ELF-1 (cell line): ENCODE measurements at regions not wholly inside any gene's neighbourhood (a gene's known extent, or its start where the extent isn't known, plus 50 kb on each side); places are given as distances from the start of the nearest gene placed in this dataset.
"Not testable (repeated sequence)": the region's sequence is repeated elsewhere in the genome, so short reads cannot be mapped to it uniquely, and the experiment has no call there.

Experiments
- DNase-seq: peaks from one replicate; pipeline ENCODE4 v3.0.0-alpha.2; 2016; ENCODE audit warnings: low read depth, low spot score

DNA sequence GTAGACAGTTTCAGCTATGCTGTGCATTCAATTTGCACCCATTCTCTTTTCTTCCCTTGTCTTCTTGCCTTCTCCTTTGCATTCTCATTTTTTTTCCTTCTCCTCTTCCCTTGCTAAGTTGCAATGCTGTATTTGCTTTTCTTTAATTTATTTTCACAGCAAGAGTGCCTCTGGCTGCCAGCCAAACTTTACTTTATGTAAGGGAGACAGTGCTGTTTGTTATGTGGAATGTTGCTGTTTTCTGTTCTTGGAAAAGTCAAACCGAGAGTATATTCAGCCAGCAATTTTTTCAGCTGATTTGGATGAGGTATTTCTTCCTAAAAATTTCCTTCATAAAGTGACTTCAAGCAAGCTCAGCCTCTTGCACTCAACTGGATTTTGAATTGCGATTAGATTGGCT is 1293.4 kb downstream of the ARAP2 start:
- no peak for DNase-seq

DNA sequence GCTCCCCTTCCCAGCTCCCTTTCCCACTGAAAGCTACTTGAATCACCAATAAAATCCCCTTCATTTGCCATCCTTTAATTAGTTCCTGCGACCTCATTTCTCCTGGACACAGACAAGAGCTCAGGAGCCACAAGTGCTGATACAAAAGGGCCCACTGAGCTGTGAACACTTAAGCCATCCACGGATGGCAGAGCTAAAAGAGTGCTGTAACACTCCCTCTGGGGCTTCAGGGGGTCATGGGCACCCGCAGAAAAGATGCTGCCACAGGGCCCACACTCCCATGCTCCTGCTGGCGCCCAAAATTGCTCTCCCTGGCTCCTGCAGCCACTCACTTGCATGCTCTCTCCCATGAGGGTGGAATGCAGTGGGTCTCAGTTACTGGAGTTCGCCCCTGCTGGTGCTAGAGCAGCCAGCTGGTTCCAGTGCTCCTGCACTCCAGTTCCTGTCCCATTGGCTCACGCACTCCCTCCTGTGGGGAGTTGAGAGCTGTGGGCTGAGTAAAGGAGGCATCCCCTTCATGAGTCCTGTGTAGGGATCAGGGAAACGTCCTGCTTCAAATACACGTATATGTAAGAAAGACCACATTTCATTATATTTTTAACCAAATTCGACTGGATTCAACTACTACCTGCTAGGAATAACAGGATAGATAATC is 1291.0 kb downstream of the ARAP2 start:
- DNase-seq = peak; percentile 53

DNA sequence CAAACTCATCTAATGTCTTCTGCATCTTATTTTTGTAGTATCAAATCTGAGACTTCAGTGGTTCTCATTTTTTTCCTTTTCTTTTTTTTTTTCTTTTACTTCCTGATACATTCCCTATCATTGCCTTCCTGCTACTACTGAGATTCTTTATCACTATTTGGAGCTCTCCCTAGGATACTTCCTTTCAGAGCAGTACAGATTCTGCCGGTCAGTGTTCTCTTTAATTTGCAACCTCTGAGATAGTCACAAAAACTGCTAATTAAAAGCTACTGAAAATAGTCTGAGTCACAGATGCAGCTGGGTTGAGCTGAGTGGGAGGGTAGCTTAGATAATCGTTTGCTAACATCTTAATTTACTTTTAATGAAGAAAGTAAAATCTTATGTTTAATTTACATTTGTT is 1279.7 kb downstream of the ARAP2 start:
- DNase-seq = no peak

DNA sequence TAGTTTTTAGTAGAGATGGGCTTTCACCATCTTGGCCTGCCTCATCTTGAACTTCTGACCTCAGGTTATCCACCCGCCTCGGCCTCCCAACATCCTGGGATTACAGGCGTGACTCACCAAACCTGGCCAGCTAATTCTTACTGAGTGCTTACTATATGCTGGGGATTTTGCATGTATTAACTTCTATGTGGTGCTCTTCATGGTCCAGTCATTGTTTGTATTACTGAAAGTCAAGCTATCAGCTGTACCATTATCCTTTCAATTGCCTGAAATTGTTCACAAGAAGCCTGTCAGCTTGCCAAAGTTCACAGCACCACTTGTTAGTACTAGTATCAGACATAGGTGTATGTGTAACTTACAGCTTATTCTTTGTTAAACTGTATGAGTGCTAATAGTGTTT is 1272.1 kb downstream of the ARAP2 start:
- DNase-seq = no peak

DNA sequence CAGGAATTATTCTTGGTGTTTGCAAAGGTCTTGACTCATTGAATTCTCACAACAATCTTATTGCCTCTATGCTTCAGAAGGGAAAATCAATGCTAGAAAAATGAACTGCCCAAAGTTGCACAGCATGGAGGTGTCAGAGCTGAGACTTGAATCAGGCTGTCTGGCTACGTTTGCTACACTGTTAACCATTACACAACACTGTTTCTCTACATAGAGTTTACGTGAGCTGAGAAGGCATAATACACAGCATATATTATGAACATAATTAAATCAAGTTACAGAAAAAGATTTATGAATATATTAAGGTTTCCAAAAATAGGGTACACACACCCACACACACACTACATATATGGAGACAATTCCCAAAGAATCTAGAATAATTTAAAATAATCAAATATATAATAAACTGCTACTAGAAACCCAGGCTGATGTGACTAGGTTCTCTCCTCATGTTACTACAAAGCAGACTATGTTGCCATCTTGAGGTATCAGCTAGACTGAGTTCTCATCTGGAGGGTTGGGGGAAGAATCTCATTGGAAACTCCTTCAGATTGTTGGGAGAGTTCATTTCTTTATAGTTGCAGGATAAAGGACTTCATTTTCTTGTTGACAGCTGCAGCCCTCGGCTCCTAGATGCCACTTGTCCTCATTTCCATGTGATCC is 1270.5 kb downstream of the ARAP2 start:
- no peak for DNase-seq

DNA sequence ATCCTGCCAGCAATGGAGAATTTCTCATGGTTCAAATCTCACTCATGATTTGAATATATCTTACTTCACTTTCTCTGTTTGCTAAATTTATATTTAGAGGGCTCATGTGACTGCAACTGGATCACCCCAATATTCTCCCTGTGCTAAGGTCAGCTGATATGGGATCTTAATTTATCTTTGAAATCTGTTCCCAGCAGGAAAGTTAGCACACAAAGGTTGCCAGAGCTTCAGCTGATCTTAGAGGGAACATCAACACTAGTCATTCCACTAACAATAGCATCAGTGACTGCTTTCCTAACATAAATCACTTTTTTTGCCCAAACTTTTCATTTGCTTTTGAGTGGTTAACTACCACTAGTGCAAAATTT is 1270.0 kb downstream of the ARAP2 start:
- DNase-seq = no peak

DNA sequence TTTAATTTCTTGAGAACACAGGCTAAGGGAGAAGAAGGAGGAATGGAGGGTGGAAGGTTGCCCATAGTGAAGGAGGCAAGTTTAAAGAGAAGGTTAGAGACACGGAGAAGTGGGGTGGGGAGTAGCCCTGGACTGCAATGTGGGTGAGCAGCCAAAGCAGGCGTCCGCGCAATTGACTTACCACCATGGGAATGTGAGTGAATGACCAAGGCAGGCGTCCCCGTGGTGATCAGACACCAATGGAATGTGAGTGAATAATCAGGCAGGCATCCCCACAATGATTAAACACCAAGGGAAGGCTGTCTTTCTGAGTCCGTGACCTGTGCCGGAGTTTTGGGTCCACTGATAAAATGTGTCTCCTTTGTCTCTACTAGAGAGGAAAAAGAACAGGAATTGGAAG is 1223.1 kb downstream of the ARAP2 start:
- not testable (repeated sequence) for DNase-seq

DNA sequence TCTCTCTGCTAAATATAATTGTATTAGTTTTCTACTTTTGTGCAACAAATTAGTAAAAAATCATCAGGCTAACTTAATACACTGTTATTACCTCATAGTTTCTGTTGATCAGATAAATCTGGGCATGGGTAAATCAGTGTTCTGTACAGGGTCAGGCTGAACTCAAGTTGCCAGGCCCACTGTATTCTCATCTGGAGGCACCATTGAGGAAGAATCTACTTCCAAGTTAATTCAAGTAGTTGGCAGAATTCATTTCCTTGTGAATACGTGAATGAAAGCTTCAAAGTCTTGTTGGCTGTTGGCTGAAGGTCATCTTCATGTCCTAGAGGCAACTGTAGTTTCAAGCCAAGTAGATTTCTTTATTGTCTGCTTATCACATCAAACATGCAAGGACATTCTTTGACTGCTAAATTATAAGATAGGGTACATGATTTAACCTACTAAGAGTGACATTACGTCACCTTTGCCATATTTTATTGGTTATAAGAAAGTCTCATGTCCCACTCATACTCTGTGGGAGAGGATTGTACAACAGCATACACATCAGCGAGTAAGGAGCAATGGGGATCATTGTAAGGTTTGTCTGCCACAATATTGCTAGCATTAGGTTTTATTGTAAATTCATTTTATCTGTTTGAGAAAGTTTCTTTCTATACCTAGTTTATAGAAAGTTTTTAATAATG is 1219.0 kb downstream of the ARAP2 start:
- DNase-seq = no peak

DNA sequence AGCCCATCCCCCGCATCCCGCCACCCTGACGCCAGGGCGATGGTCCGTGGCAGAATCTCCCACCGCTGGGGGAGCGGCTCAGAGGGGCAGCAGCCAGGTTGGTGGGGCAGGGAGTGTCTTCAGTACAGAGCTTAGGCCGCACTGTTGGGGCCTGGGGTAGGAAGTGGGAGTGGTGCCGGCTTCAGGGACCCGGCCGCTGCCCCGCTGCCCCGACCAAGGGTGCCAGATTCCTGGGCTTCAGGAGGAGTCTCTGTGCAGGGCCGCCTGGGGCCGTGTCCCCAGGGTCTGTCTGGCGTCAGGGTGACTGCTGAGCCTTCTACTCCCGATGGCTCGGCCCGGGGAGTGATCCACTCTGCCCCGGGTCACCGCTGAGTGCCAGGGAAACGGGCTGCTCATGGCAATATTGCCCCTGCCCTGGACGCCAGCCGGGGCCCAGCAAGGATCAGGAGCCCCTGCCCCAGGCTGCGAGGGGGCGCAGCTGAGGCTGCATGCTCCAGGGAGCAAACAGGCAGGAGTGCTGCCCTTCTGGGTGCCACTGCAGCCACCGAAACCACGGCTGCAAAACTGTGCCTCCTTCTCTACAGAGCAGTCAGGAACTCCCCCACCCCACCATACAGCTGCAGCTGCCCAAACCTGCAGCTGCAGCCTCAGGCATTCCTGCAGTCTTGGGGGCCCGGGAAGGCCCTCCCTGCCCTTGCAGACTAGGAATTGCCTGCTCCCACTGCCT is 1206.1 kb downstream of the ARAP2 start:
- DNase-seq = no peak

DNA sequence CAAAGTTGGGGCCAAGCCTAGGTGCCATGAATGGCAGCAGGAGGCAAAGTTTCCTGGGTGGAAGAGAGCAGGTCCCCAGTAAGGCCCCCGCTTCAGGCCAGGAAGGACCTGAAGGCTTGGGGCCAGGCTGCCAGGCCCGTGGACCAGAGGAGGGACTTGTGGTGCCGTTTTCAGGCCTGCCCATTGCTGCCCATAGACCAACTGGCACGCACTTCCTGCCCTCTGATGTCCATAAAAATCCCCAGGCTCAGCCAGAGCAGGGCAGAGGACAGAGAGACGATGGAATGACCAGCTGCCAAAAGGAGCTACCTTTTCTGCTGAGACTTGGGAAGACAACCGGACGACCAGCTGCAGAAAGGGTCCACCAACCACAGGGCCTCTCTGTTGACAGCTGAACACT is 1205.5 kb downstream of the ARAP2 start:
- DNase-seq = no peak

DNA sequence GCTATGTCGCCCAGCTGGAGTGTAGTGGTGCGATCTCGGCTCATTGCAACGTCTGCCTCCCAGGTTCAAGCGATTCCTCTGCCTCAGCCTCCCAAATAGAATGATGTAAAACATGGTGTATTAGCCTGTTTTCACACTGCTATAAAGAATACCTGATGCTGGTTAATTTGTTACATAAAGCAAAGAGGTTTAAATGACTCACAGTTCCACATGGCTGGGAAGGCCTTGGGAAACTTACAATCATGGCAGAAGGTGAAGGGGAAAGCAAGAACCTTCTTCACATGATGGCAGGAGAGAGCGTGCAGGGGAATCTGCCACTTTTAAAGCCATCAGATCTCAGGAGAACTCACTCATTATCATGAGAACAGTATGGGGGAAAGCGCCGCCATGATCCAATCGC is 1191.8 kb downstream of the ARAP2 start:
- no peak for DNase-seq

DNA sequence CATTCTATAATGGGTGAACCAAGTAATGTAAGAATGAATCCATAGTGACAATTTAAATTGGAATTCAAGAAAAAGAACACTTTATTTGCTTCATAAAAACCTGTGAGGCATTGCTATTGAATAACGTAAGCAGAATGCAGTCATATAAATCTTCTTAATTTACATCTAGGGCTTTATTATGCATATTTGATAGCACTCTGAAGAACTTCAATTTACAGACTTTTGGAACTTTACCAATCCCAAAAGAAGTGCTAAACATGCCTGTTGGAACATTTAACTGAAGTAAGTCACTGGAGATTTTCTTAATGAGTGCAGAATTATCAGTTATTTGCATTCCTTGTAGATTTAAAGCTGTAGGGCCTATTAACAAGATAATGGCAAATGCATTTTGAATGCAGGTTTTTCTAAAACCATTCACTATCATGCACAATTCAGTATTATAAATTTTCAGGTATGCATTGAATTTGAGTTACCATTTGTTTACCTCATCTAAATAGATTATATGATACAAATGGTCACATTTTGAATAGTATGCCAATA is 1181.2 kb downstream of the ARAP2 start:
- no peak for DNase-seq

DNA sequence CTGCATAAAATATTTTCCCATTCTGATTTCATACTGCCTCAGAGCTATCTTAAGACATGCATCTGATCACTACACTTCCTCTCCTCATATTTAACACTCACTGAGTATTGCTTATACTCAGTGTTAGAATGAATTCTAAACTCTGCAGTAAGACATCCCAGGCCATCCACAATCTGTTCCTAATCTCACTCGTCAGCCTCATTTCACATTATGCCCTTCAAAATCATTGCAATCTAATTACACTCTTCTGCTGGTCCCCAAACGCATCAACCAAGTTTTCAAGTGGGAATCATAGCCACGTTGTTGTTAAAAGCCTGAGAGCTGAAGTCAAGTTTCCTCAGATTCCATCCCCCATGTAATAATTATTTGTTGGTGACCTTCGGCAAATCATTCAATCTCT is 1177.9 kb downstream of the ARAP2 start:
- no peak for DNase-seq

DNA sequence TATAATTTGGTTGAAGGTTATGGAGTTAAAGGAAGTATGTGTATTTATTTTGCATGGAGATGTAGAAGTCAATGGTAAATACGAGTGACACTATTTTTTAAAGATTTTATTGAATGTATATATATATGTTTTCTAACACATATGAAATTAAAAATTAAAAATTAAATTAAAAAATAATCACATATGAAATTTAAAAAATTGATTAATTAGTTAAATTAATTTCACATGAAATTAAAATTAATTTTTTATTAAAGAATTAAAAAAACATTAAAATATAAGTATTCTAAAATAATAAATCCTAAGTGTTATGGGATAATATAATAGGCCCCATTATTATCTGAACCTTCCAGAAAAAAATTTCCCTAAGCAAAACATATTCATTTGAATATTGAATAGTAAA is 1163.5 kb downstream of the ARAP2 start:
- no peak for DNase-seq

DNA sequence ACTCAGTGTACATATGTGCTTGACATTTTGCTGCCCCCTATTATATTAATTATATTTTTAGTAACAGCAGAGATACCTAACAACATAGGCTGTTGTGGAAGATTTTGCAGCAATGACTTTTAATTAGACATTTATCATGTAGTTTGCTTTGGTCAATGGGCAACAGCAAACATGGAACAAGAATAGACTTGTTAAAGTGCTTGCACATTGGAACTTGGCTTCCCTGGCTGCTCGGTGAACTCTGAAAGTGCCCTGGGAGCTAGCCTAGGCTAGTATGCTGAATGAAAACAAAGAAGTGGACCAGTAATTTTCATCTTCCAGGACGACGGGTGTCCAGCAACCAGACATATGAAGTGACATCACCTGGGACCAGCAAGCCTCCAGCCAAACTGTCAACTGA is 1157.1 kb downstream of the ARAP2 start:
- no peak for DNase-seq

DNA sequence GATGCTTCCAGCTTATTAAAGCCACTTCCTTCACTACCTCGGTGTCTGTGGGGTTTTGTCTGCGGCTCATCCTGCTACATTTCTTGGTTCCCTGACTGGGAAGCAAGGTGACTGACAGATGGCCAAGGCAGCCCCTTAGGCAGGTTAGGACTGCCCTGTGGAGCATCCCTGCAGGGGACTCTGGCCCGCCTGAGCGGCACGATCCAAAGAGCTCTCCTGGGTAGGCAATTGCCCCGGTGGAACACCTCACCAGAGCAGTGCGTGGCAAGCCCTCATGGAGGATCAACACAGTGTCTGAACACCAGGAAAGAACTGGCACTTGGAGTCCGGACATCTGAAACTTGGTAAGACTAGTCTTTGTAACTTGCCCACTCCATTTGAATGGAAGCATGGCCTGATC is 1143.4 kb downstream of the ARAP2 start:
- DNase-seq = no peak

DNA sequence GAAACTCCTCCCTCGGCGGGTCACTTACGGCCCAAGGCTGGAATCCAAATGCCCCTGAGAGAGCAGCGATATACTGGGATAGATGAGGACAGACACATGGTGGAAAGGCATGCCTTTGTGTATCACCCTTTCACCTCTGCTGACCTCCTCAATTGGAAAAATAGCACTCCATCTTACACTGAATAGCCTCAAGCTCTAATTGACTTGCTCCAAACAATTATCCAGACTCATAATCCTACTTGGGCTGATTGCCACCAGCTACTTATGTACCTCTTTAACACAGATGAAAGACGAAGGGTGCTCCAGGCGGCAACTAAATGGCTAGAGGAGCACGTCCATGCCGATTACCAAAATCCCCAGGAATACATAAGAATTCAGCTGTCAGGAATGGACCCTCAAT is 1142.2 kb downstream of the ARAP2 start:
- DNase-seq = no peak

DNA sequence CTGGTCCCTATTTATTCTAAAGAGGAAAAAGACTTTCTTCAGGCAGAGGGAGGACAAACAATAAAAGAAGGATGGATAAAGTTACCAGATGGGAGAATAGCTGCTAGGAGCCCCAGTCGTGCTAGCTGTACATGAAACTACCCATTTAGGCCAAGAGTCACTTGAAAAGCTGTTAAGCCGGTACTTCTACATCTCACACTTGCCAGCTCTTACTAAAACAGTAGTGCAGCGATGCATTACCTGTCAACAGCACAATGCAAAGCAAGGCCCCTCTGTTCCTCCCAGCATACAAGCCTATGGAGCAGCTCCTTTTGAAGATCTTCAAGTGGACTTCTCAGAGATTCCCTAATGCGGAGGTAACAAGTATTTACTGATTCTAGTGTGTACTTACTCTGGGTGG is 1138.8 kb downstream of the ARAP2 start:
- DNase-seq = no peak

DNA sequence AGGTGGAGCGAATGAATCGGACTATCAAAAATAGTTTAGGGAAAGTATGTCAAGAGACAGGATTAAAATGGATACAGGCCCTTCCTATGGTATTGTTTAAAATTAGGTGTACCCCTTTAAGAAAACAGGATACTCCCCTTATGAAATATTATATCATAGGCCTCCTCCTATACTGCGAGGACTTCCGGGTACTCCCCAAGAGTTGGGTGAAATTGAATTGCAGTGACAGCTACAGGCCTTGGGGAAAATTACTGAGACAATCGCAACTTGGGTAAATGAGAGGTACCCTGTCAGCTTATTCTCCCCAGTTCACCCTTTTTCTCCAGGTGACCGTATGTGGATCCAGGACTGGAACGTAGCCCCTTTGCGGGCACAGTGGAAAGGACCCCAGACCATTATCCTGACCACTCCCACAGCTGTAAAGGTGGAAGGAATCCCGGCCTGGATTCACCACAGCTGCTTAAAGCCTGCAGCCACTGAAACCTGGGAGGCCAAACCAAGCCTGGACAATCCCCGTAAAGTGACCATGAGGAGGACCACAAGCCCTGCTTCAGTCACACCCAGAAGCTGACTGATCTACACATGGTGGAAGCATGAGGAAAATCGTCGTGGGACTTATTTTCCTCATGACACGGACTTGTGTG is 1138.1 kb downstream of the ARAP2 start:
- DNase-seq = no peak

DNA sequence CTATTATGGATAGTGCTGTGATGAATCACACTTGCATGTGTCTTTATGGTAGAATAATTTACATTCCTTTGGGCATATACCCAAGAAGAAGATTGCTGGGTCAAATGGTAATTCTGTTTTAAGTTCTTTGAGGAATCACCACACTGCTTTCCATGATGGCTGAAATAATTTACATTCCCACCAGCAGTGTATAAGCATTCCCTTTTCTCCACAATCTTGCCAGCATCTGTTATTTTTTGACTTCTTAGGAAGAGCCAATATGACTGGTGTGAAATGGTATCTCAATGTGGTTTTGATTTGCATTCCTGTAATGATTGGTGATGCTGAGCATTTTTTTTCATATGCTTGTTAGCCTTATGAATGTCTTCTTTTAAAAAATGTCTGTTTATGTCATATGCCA is 1120.2 kb downstream of the ARAP2 start:
- no peak for DNase-seq

DNA sequence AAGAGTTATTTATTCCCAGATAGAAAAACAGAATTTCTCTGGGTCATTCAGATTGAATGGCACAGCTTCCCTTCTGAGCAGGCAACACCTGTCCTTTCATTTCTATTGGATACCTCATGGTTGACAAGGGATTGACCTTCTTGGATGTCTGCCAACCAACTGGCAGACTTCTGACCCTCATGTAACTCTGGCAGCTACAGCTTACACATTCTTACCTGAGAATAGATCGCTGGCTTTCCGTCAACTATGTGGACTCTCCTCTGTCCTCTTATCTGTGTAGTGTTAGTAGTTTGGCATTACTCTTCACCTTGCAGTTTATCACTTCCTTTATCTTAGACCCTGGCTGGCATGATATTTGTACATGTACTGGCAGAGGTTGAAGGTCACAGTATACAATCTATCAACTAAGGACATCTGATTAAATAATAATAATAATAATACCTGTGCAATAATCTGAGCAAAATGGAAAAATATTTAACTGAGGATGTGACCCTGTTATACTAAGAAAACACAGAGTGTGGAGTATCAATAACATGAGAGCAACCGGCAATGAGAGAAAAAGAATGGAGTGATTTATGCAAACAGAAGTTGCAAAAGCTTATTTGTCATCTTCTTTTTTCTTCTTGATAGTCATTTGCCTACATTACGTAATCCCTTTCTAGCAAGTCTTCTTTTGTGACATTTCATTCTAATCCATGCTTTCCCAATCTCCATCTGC is 1118.2 kb downstream of the ARAP2 start:
- DNase-seq = no peak
